Panc1 (cell line): ENCODE measurements at regions not wholly inside any gene's neighbourhood (a gene's known extent, or its start where the extent isn't known, plus 50 kb on each side); places are given as distances from the start of the nearest gene placed in this dataset.

Experiments
- CTCF ChIP-seq: fragments of 450-650 bp; IDR thresholded peaks from 2 replicates; pipeline ENCODE4 v1.5.1; 2017; ENCODE audit warnings: mild to moderate bottlenecking
- REST ChIP-seq, 2 experiments: IDR thresholded peaks; 2 replicates each; pipeline ENCODE4 v1.6.1; 2011 to 2012; ENCODE audit warnings: low read depth in 2 of 2, control low read depth in 1 of 2, low read length in 1 of 2, mild to moderate bottlenecking in 1 of 2, moderate library complexity in 1 of 2; ENCODE audit not compliant: insufficient read depth in 1 of 2

DNA sequence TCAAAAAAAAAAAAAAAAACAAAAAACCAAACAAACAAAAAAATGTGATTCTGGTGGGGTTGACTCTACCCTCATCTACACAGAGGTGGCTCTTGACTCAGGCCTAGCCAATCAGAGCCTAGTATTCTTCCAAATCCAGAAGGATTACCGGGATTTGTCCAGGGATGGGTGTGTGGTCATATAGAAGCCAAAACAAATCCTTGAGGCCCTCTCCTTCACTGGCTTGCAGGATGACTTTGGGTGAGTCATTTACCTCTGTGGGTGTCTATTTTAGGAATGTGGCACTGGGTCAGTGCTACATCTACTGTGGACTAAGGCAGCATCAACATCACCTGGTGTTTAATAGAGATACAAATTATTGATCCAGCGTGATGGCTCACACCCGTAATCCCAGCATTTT, 93.2 kb upstream of the RBBP6 start:
- TF ChIP-seq CTCF (no peak), REST (IDR thresholded peaks at IDR 0.05; ENCODE audit: insufficient read depth in 1 of 2, low read depth in 2 of 2, low read length in 1 of 2) (no peak)
